GM12865 (cell line): ENCODE measurements at regions not wholly inside any gene's neighbourhood (a gene's known extent, or its start where the extent isn't known, plus 50 kb on each side); places are given as distances from the start of the nearest gene placed in this dataset.

Experiments
- DNase-seq: peaks from one replicate; pipeline ENCODE4 v3.0.0; 2010; ENCODE audit warnings: low read depth
- H3K4me3 ChIP-seq: 2 replicates; pipeline ENCODE4 v1.5.1; 2011; ENCODE audit warnings: mild to moderate bottlenecking, low read depth, low read length, control low read depth
- TF ChIP-seq, protein P1 (sequence below): IDR thresholded peaks from 2 replicates; pipeline ENCODE4 v1.5.1; 2011; ENCODE audit warnings: low read length, control low read depth, low read depth, inconsistent platforms; ENCODE audit not compliant: insufficient read depth; ENCODE audit errors: missing control alignments

GRCh38 chr11:115958089-115959000 is 454.1 kb upstream of the CADM1 start:
- no peak overlapping the region for H3K4me3 ChIP-seq
- no peak for DNase-seq
- TF ChIP-seq, protein P1, sequence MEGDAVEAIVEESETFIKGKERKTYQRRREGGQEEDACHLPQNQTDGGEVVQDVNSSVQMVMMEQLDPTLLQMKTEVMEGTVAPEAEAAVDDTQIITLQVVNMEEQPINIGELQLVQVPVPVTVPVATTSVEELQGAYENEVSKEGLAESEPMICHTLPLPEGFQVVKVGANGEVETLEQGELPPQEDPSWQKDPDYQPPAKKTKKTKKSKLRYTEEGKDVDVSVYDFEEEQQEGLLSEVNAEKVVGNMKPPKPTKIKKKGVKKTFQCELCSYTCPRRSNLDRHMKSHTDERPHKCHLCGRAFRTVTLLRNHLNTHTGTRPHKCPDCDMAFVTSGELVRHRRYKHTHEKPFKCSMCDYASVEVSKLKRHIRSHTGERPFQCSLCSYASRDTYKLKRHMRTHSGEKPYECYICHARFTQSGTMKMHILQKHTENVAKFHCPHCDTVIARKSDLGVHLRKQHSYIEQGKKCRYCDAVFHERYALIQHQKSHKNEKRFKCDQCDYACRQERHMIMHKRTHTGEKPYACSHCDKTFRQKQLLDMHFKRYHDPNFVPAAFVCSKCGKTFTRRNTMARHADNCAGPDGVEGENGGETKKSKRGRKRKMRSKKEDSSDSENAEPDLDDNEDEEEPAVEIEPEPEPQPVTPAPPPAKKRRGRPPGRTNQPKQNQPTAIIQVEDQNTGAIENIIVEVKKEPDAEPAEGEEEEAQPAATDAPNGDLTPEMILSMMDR = no peak

- H3K4me3 ChIP-seq = no peak overlapping the region
- no peak for DNase-seq
These were observed 451.6 kb upstream of the CADM1 start for GRCh38 chr11:115955803-115956202.

GRCh38 chr11:115950660-115951059 is 446.4 kb upstream of the CADM1 start:
- no peak overlapping the region for H3K4me3 ChIP-seq
- DNase-seq = no peak
- TF ChIP-seq, protein P1 = no peak

More at GRCh38 chr11:115955803-115956202, 451.6 kb upstream of the CADM1 start:
- TF ChIP-seq, protein P1 = no peak

GRCh38 chr11:115944596-115944995 is 440.4 kb upstream of the CADM1 start:
- no peak overlapping the region for H3K4me3 ChIP-seq
- no peak for DNase-seq

GRCh38 chr11:115942011-115942410 is 437.8 kb upstream of the CADM1 start:
- TF ChIP-seq, protein P1 = no peak
- DNase-seq = no peak

More at GRCh38 chr11:115944596-115944995, 440.4 kb upstream of the CADM1 start:
- TF ChIP-seq, protein P1 = no peak

GRCh38 chr11:115941481-115941993 is 437.3 kb upstream of the CADM1 start:
- peak; percentile 66 for DNase-seq
- TF ChIP-seq, protein P1 = no peak
- H3K4me3 ChIP-seq = no peak overlapping the region

More at GRCh38 chr11:115942011-115942410, 437.8 kb upstream of the CADM1 start:
- no peak overlapping the region for H3K4me3 ChIP-seq
